Tongue (tissue), 1 donor: ENCODE measurements at regions not wholly inside any gene's neighbourhood (a gene's known extent, or its start where the extent isn't known, plus 50 kb on each side); places are given as distances from the start of the nearest gene placed in this dataset.
A peak's percentile ranks its signal among the peaks of the same experiment; 100 is the strongest.

Experiments
- DNase-seq: peaks from one replicate; pipeline ENCODE4 v3.0.0-alpha.2; 2015

GRCh38 chr7:68918621-68919020, 679.7 kb upstream of the AUTS2 start:
- DNase-seq = no peak

DNA sequence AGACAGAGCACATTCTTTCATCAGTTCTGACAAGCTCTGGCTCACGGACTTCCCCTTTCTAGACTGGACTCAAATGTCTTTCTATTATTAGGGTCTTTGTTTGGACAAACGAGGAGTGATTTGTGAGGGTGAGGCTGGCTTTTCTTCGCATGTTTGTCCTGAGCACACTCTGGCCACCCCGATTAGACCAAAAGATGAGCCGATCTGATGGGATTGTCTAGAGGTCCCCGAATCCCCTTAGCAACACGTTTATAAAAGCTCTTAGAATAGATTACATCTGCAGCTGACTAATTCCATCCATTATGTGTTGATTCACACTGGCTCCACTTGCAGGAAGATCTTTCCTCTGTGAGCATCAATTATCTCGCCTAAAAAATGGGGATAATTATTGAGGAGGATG, 675.4 kb upstream of the AUTS2 start:
- no peak for DNase-seq

DNA sequence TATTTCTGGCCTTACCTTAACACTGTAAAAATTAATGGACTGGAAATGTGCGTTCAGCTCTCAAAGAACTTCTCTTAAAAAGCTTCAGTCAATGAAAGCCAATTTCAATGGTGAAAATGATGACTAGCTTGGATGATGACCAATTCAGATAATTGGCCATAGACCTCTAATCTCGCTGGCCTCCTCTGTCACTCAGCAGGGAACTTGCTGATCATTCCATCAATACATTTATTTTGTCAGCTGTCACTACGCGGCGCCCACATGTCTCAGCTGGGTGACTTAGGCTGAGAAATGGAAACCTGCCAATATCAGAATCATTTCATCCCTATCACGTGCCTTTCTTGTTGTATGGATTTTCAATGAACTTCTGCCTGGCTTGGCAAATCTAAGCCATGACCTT, 673.0 kb upstream of the AUTS2 start:
- no peak for DNase-seq

DNA sequence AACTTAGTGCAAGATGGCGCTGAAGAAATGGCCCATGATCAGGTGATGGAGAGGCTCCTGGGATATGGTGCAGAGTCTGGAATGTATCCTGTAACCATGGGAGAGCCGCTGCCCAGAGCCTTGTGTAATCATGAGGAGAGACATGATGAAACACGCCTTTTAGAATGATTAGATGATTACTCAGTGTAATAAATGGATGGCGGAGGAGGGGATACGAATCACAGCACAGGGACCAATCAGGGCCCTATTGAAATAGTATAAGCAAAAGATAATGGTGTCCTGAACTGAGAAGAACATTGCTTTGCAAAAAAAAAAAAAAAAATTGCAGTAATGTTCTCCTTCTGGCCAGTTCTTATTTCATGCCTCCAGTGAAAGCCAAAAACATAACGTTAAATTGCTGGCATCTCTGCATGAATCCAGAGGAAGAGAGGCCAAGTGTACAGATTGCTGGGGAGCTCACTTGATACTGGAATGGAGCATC, 668.5 kb upstream of the AUTS2 start:
- DNase-seq = peak; percentile 12

DNA sequence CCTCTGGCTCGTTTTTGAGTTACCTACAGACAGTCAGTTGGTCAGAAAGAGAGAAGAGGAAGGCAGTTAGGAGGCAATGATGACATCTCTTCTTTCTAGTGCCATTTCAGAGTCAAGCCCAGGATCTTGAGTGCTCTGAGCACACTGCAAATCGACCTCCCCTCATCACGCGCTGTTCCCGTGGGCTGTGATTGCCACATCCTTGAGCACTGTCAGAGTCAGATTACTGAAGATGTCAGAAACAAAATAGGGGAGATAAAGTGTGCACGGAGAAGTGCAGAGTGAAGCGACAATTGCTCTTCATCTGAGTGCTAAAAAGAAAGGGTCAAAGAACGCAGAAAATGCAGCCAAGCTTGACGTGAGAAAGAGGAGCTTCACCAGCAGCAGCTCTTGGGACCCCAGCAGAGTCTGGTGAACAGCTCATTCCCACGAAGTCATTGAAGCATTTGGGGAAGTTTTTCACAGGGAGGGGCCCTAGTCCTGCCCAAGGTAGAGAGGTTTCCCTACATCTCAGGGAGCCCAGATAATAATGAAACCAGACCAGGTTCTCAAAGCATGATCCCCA, 661.7 kb upstream of the AUTS2 start:
- DNase-seq = no peak

GRCh38 chr7:68938151-68938550, 660.1 kb upstream of the AUTS2 start:
- DNase-seq = no peak

- no peak for DNase-seq
Measured at GRCh38 chr7:68943786-68944185, 654.5 kb upstream of the AUTS2 start.

- no peak for DNase-seq
Measured at GRCh38 chr7:68955656-68956055, 642.6 kb upstream of the AUTS2 start.

- DNase-seq = no peak
Measured at GRCh38 chr7:68958571-68958970, 639.7 kb upstream of the AUTS2 start.

DNA sequence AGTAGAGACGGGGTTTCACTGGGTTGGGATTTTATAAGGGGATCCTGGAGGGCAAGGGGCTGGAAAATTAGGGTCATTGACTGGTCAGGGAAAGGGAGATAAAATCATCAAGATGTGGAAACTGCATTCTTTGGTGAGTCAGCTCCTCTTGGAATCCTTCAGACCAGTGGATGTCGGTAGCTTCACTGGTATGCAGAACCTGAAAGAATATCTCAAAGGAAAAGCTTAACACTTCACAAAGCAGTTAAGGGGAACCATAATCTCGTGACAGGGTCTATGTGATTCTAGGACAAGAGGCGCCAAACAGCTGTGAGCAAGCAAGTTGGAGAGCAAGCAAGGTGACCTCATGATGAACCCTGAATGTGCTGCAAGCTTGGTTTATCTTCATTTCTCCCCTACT, 634.7 kb upstream of the AUTS2 start:
- DNase-seq = peak; percentile 25

DNA sequence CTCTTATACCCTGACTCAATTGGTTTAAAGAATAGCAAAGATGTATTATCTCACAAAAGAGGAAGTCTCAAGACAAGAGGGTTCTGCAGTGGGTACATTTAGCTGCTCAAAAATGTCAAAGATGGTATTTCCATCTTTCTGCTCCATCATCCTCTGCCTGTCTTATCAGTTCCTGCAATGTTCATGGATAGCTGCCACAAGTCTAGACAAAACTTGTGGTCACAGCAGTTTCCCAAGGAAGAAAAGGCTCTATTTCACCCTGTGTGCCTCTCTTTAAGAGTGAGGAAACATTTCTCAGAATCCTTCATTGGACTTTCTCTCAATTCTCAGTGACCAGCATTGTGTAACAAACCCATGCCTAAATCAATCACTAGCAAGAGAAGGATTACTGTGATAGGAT, 634.2 kb upstream of the AUTS2 start:
- DNase-seq = no peak

- no peak for DNase-seq
Measured at GRCh38 chr7:68965351-68965750, 632.9 kb upstream of the AUTS2 start.

DNA sequence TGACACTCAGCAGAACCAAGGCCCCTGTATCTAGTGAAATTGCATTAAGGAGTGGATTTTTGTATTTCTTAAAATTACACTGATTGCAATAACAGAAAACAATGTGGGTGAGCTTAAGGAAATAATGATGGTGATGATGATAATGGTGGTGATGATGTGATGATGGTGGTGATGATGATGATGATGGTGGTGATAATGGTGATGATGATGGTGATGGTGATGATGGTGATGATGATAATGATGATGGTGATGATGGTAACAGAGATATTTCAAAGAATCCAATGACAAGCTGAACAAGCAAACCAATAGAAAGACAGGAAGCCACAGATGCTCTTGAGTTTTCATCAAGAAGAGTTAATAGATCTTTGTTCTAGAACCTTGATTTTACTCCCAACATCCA, 630.7 kb upstream of the AUTS2 start:
- DNase-seq = no peak

- DNase-seq = no peak
Measured at GRCh38 chr7:68969571-68969970, 628.7 kb upstream of the AUTS2 start.

GRCh38 chr7:68971634-68972340, 626.5 kb upstream of the AUTS2 start:
- no peak for DNase-seq

- peak; percentile 79 for DNase-seq
Measured at GRCh38 chr7:68977385-68978055, 620.8 kb upstream of the AUTS2 start.

DNA sequence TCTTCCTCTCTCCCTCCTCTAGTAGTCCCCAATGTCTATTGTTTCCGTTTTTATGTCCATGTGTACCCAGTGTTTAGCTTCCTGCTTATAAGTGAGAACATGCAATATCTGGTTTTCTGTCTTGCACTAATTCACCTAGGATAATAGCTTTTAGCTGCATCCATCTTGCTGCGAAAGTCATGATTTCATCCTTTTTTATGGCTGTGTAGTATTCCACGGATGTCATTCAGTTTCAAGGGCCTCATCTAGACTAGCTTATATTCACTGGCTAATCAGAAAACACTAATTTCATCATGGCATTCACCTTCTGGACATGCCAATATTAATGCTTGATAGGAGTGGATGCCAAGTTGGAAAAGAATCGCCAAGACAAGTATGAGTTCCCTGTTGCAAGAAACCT, 619.6 kb upstream of the AUTS2 start:
- no peak for DNase-seq

DNA sequence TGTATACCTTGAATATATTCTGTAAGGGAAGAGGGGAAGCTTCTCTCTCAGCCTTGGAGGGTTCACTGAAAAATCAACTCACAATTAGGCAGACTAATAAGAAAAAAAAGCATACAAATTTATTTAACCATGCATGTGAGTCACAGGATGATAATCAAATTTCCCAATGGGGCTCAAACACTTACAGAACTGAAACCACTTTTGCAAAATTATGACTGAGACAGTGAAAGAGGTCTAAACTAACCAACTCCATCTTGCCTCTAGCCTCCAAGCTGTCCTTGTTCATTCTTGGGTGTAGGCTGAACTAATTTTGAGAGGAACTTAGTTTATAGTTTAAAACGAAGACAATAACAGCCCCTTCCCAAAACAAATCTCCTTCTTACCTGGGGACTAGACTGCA, 618.3 kb upstream of the AUTS2 start:
- no peak for DNase-seq

GRCh38 chr7:68980432-68980831, 617.8 kb upstream of the AUTS2 start:
- peak; percentile 18 for DNase-seq

DNA sequence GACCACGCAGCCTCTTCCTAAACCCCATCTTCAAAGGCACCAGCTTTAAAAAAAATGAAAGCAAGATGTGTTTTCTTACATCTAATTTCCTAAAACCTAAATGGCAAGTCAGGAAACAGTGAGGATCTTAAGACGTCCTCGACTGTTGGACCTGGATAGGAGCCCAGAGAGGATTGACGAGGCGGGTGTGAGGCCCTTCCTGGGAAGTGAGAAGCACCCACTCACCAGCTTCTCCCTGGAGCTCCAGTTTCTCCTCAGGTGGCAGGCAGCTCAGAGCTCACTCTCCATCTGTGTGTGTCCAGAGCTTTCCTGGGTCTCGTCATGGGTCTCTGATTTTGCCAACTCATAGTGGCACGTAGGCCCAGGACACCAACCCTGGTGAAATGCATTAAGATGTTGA, 614.0 kb upstream of the AUTS2 start:
- DNase-seq = no peak

DNA sequence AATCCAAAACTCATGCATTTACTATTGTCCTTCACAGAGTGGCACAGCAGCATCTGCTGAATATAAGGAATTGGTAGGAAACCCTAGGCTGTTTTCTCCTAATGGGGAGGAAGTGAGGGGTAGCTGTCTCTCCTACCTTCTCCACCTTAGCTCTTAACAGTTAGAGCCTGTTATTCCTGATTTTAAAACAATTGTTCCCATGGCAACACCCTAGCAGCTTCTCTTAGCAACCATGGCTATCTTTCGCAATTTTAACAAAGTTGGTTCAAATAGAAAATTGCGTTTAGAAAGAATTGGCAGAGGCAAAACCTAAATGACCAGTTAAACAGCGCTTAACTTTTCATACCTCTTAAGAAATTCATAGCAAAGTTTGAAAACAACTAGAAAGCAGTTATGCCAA, 603.4 kb upstream of the AUTS2 start:
- no peak for DNase-seq

DNA sequence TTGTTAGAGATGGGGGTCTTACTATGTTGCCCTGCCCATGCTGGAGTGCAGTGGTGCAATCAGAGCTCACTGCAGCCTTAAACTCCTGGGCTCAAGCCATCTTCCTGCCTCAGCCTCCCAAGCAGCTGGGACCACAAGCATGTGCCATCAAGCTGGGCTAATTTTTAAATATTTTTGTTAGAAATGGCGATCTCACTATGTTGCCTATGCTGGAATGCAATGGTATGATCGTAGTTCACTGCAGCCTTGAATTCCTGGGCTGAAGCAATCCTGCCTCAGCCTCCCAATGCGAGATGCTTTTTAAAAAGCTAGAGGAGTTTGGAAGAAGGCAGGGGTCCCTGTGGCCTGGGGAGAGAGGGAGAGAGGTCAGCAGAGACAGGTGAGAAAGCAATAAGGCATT, 600.1 kb upstream of the AUTS2 start:
- no peak for DNase-seq

- DNase-seq = no peak
Measured at GRCh38 chr7:69002416-69002815, 595.9 kb upstream of the AUTS2 start.

DNA sequence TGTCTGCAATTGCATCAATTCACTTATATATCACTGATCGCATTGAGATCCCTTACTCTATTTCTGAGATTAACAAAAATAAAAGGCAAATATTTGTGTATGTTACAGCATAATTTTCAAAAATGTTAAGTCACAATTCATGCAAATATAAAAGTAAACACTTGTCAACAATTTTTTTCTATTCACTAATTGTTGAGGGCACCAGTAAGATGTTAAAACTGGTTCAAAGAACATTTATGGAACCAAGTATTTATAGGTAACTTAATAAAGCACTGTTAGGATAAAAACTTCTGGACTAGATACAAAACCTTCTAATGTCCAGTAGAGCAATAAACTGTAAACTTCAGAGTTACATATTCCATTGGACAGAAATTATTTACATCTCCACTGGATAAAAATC, 586.1 kb upstream of the AUTS2 start:
- no peak for DNase-seq
